ENCODE measurements at regions not wholly inside any gene's neighbourhood (a gene's known extent, or its start where the extent isn't known, plus 50 kb on each side); places are given as distances from the start of the nearest gene placed in this dataset.

- intact Hi-C loops (cut with DNase I; ENCODE audit: low total_unique reads) = no loop called here
- Histone ChIP-seq H3K27me3 (no peaks in the 10 kb centered on the region), H3K9me3 (no peaks in the 10 kb centered on the region), H3K4me3 (no peak overlapping the region), H3K36me3 (no peaks in the 10 kb centered on the region), H3K27ac (no peak overlapping the region), H3K4me1 (no peaks in the 10 kb centered on the region)
- in situ Hi-C loops (cut with MboI; ENCODE audit: low sequenced_read_pairs in 4 of 4) = no loop called here
- ATAC-seq (no peak), DNase-seq (no peak)
- TF ChIP-seq, protein P1, sequence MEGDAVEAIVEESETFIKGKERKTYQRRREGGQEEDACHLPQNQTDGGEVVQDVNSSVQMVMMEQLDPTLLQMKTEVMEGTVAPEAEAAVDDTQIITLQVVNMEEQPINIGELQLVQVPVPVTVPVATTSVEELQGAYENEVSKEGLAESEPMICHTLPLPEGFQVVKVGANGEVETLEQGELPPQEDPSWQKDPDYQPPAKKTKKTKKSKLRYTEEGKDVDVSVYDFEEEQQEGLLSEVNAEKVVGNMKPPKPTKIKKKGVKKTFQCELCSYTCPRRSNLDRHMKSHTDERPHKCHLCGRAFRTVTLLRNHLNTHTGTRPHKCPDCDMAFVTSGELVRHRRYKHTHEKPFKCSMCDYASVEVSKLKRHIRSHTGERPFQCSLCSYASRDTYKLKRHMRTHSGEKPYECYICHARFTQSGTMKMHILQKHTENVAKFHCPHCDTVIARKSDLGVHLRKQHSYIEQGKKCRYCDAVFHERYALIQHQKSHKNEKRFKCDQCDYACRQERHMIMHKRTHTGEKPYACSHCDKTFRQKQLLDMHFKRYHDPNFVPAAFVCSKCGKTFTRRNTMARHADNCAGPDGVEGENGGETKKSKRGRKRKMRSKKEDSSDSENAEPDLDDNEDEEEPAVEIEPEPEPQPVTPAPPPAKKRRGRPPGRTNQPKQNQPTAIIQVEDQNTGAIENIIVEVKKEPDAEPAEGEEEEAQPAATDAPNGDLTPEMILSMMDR (IDR thresholded peaks at IDR 0.05 in 4 of 5, conservative IDR thresholded peaks at IDR 0.05 in 1 of 5) = no peak
- TF ChIP-seq POLR2A (IDR thresholded peaks at IDR 0.05) = no peak
These were observed 167.6 kb upstream of the LRRC7 start for GRCh38 chr1:69400128-69400527.

DNA sequence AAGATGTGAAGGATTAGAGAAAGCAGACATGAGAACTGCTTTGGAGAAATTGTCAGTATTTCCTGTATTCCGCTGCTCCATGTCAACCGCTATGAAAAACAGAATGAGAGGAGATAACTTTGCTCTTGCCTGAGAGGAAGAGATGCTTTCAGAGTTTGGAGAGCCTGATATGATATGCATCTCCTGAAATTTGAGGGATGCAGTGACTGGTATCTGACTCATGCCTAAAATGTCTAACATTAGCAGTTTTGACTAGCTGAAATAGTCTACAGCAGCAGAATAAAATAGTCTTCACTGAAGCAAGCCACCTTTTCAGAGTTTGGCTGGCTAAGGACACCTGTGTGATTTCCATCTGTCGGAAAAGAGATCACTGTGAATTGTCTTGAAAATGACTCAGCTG, 165.8 kb upstream of the LRRC7 start:
- in situ Hi-C loops (cut with MboI; ENCODE audit: low sequenced_read_pairs in 4 of 4) = no loop called here
- no peak for ATAC-seq

DNA sequence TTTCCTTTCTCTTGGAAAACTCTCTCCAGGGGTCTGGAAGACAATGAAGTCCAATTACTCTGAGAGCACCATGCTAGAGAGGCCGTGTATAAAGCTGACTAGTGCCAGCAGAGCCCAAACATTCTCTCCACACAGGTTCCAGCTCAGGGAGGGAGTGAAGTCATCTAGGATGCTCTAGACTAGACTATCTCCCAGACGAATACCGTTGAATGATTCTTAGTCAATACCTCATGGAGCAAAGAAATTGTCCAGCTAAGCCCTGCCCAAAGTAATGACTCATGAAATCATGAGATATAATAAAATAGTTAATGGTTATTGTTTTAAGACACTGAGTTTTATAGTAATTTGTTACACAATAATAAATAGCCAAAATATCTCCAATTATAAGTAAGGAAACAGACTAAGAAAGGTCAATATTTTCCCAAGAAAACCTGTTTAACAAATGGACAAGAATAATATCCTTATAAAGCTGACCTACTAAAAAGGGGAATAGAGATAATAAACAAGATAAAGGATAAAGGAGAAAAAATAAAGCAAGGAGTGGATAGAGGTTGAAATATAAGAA, 163.9 kb upstream of the LRRC7 start:
- TF ChIP-seq, protein P1 (IDR thresholded peaks at IDR 0.05 in 4 of 5, conservative IDR thresholded peaks at IDR 0.05 in 1 of 5) = no peak
- no peak for TF ChIP-seq POLR2A (IDR thresholded peaks at IDR 0.05)
- Histone ChIP-seq H3K27me3 (no peaks in the 10 kb centered on the region), H3K4me3 (no peak overlapping the region), H3K27ac (no peak overlapping the region), H3K9me3 (no peaks in the 10 kb centered on the region), H3K4me1 (no peaks in the 10 kb centered on the region), H3K36me3 (no peaks in the 10 kb centered on the region)
- ATAC-seq (no peak), DNase-seq (no peak)
- intact Hi-C loops (cut with DNase I; ENCODE audit: low total_unique reads) (no loop called here), in situ Hi-C loops (cut with MboI; ENCODE audit: low sequenced_read_pairs in 4 of 4) (no loop called here)

More for the DNA sequence above, 165.8 kb upstream of the LRRC7 start:
- Histone ChIP-seq H3K9me3 (no peaks in the 10 kb centered on the region), H3K27me3 (no peaks in the 10 kb centered on the region), H3K36me3 (no peaks in the 10 kb centered on the region), H3K27ac (no peak overlapping the region), H3K4me1 (no peaks in the 10 kb centered on the region), H3K4me3 (no peak overlapping the region)
- TF ChIP-seq POLR2A (IDR thresholded peaks at IDR 0.05) = no peak
- TF ChIP-seq, protein P1 (IDR thresholded peaks at IDR 0.05 in 4 of 5, conservative IDR thresholded peaks at IDR 0.05 in 1 of 5) = no peak
- no peak for DNase-seq
- intact Hi-C loops (cut with DNase I; ENCODE audit: low total_unique reads) = no loop called here

GRCh38 chr1:69404486-69404885, 163.2 kb upstream of the LRRC7 start:
- no peaks in the 10 kb centered on the region for H3K9me3 ChIP-seq
- H3K27me3 ChIP-seq = no peaks in the 10 kb centered on the region
- no peak overlapping the region for H3K27ac ChIP-seq
- intact Hi-C loops (cut with DNase I; ENCODE audit: low total_unique reads) (no loop called here), in situ Hi-C loops (cut with MboI; ENCODE audit: low sequenced_read_pairs in 4 of 4) (no loop called here)
- no peaks in the 10 kb centered on the region for H3K36me3 ChIP-seq
- no peak for TF ChIP-seq POLR2A (IDR thresholded peaks at IDR 0.05)
- TF ChIP-seq, protein P1 (IDR thresholded peaks at IDR 0.05 in 4 of 5, conservative IDR thresholded peaks at IDR 0.05 in 1 of 5) = no peak
- ATAC-seq (no peak), DNase-seq (no peak)
- H3K4me1 ChIP-seq = no peaks in the 10 kb centered on the region
- no peak overlapping the region for H3K4me3 ChIP-seq

DNA sequence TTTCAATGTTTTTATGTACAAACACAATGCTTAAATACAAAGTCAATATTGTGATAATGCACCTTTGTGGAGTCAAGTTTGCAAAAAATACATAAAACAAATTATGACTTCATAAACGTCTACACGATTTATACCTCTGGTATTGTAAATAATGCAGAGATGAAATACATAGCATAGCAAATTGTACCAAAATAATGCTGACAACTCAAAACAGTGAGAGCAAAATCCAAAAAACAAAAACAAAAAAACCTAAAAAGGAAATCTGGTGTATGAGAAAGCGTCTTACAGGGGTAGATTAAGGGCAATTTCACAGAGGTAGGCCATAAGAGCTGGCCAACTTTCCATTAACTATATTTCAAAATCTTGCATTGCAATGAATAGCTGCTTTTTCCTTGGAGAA, 161.5 kb upstream of the LRRC7 start:
- TF ChIP-seq, protein P1 (IDR thresholded peaks at IDR 0.05 in 4 of 5, conservative IDR thresholded peaks at IDR 0.05 in 1 of 5) = no peak
- no peak for TF ChIP-seq POLR2A (IDR thresholded peaks at IDR 0.05)
- no peak for DNase-seq
- Histone ChIP-seq H3K9me3 (no peaks in the 10 kb centered on the region), H3K4me3 (no peak overlapping the region), H3K36me3 (no peaks in the 10 kb centered on the region), H3K27ac (no peak overlapping the region), H3K4me1 (no peaks in the 10 kb centered on the region), H3K27me3 (no peaks in the 10 kb centered on the region)
- intact Hi-C loops (cut with DNase I; ENCODE audit: low total_unique reads) (no loop called here), in situ Hi-C loops (cut with MboI; ENCODE audit: low sequenced_read_pairs in 4 of 4) (no loop called here)
- ATAC-seq = no peak

Data from gastrocnemius medialis (tissue), 4 donors.